GM12878 (cell line): ENCODE measurements at regions not wholly inside any gene's neighbourhood (a gene's known extent, or its start where the extent isn't known, plus 50 kb on each side); places are given as distances from the start of the nearest gene placed in this dataset.

Experiments used
- ATAC-seq: fragments of 200-7000 bp; cut with Tn5 transposase; 3 replicates; pipeline ENCODE4 v1.9.1; 2020; ENCODE audit warnings: mild to moderate bottlenecking, moderate library complexity
- BruUV-seq: library from RNA; stranded (reverse); fragments of 400-500 nt; replicated peaks from 2 replicates; lab custom pipeline; 2021; lab: Mats Ljungman, UMichigan
- CTCF ChIA-PET: fragments of 300-600 bp; sonication (Branson Sonifier 250); formaldehyde crosslinking; extraction: SDS; loops from one replicate; lab custom pipeline; 2021; ENCODE audit warnings: inconsistent platforms; lab: Yijun Ruan, JAX
- POLR2A ChIA-PET: fragments of 350-600 bp; formaldehyde crosslinking; extraction: SDS; loops from one replicate; lab custom pipeline; 2021; ENCODE audit warnings: inconsistent platforms; lab: Charles Lee
- RAD21 ChIA-PET: fragments of 300-600 bp; sonication (Branson Sonifier 250); formaldehyde crosslinking; loops from one replicate; lab custom pipeline; 2023; ENCODE audit warnings: antibody characterized with exemption; ENCODE audit not compliant: unreplicated experiment; lab: Charles Lee
- SMC1A ChIA-PET: fragments of 300-600 bp; sonication (Branson Sonifier 250); formaldehyde crosslinking; loops from one replicate; lab custom pipeline; 2023; ENCODE audit not compliant: unreplicated experiment, uncharacterized antibody; lab: Charles Lee
- DNase-seq: peaks from one replicate; pipeline ENCODE4 v3.0.0-alpha.2; 2011; ENCODE audit warnings: low read depth, low spot score
- FAIRE-seq: peaks from 3 replicates; lab custom pipeline; 2011; peaks lifted over from hg19 to GRCh38; lab: Jason Lieb, UNC
- H2AFZ ChIP-seq: 2 replicates; pipeline ENCODE4 v1.6.0; 2011; ENCODE audit warnings: low read depth, low read length, control low read depth; ENCODE audit not compliant: control insufficient read depth
- H3K27ac ChIP-seq: 2 replicates; pipeline ENCODE4 v1.5.1; 2011; ENCODE audit warnings: control low read depth; ENCODE audit not compliant: control insufficient read depth, insufficient read depth
- H3K27me3 ChIP-seq, 2 experiments: replicated peaks in 1 of 2; 2 replicates each; pipeline versions ENCODE4 v1.6.0 to v1.6.1; 2011; ENCODE audit warnings: low read length in 1 of 2; ENCODE audit not compliant: control insufficient read depth in 2 of 2, insufficient read depth in 2 of 2
- H3K36me3 ChIP-seq, 2 experiments: 2 replicates each; pipeline ENCODE4 v1.5.1; 2011; ENCODE audit warnings: low read length in 1 of 2; ENCODE audit not compliant: control insufficient read depth in 2 of 2, insufficient read depth in 2 of 2
- H3K4me1 ChIP-seq: 2 replicates; pipeline ENCODE4 v1.6.1; 2011; ENCODE audit warnings: mild to moderate bottlenecking, low read length, moderate library complexity, mixed read lengths; ENCODE audit not compliant: control insufficient read depth, insufficient read depth
- H3K4me2 ChIP-seq: 2 replicates; pipeline ENCODE4 v1.6.0; 2011; ENCODE audit warnings: control low read depth; ENCODE audit not compliant: control insufficient read depth, insufficient read depth
- H3K4me3 ChIP-seq: fragments of 200-600 bp; sonication (generic); 2 replicates; pipeline ENCODE4 v1.5.1; 2016
- H3K79me2 ChIP-seq: 2 replicates; pipeline ENCODE4 v1.6.0; 2011; ENCODE audit warnings: low read length; ENCODE audit not compliant: control insufficient read depth, insufficient read depth
- H3K9ac ChIP-seq: 2 replicates; pipeline ENCODE4 v1.8.0; 2011; ENCODE audit warnings: low read length, control low read depth, mixed read lengths; ENCODE audit not compliant: control insufficient read depth, insufficient read depth
- H3K9me3 ChIP-seq: replicated peaks from 3 replicates; pipeline ENCODE4 v1.5.1; 2011; ENCODE audit warnings: mild to moderate bottlenecking, low read length; ENCODE audit not compliant: control insufficient read depth, insufficient read depth
- H4K20me1 ChIP-seq: 2 replicates; pipeline ENCODE4 v1.6.0; 2011; ENCODE audit not compliant: control insufficient read depth, insufficient read depth
- BHLHE40 ChIP-seq, 2 experiments: fragments of 450-650 bp in 1 of 2; IDR thresholded peaks; 2 replicates each; pipeline ENCODE4 v1.6.1; 2011 to 2017; ENCODE audit warnings: low read depth in 2 of 2, borderline replicate concordance in 1 of 2, improper control_type of control experiment in 1 of 2, low read length in 1 of 2, mild to moderate bottlenecking in 1 of 2
- CBX3 ChIP-seq: fragments of 200-600 bp; sonication (generic); IDR thresholded peaks from 2 replicates; pipeline ENCODE4 v1.6.1; 2016; ENCODE audit warnings: low read depth, borderline replicate concordance
- EZH2 ChIP-seq: IDR thresholded peaks from 2 replicates; pipeline ENCODE4 v1.6.1; 2012; ENCODE audit warnings: low read depth, mild to moderate bottlenecking, control low read depth, inconsistent platforms, low read length, borderline replicate concordance; ENCODE audit not compliant: control insufficient read depth
- FOXK2 ChIP-seq: fragments of 450-650 bp; IDR thresholded peaks from 2 replicates; pipeline ENCODE4 v1.6.1; 2017; ENCODE audit warnings: mild to moderate bottlenecking, moderate library complexity
- IRF3 ChIP-seq: fragments of 450-650 bp; IDR thresholded peaks from 2 replicates; pipeline ENCODE4 v1.6.1; 2014; ENCODE audit warnings: mild to moderate bottlenecking
- MEF2A ChIP-seq: IDR thresholded peaks from 2 replicates; pipeline ENCODE4 v1.6.1; 2011; ENCODE audit warnings: low read depth, mild to moderate bottlenecking, low read length, moderate library complexity; ENCODE audit not compliant: insufficient read depth
- PML ChIP-seq: IDR thresholded peaks from 2 replicates; pipeline ENCODE4 v1.6.1; 2012; ENCODE audit warnings: low read length, inconsistent platforms
- POLR2AphosphoS5 ChIP-seq: IDR thresholded peaks from 2 replicates; pipeline ENCODE4 v1.6.1; 2011; ENCODE audit warnings: mild to moderate bottlenecking, low read length, inconsistent platforms
- SMARCA5 ChIP-seq: fragments of 450-650 bp; IDR thresholded peaks from 2 replicates; pipeline ENCODE4 v1.6.1; 2017; ENCODE audit warnings: mild to moderate bottlenecking
- WGBS: methylation state at CpG from one replicate; pipeline ENCODE4 v1.1.6; 2016; ENCODE audit warnings: low lambda C conversion rate; ENCODE audit not compliant: insufficient replicate concordance, insufficient coverage; ENCODE audit errors: missing lambda C conversion rate; 5-methylcytosine and 5-hydroxymethylcytosine counted together
- in situ Hi-C: fragments of 300-500 bp; cut with MboI; formaldehyde crosslinking; loops from 9 replicates; pipeline ENCODE4 v1.14.3; 2018; ENCODE audit warnings: mixed read lengths
- intact Hi-C: fragments of 100-400 bp; cut with micrococcal nuclease; formaldehyde crosslinking; loops from one replicate; pipeline ENCODE4 v1.14.2; 2022; ENCODE audit not compliant: unreplicated experiment

GRCh38 chr4:54959651-54960116, 165.7 kb downstream of the KDR start:
- 33% methylated on average over 3 of the region's 3 CpGs for WGBS

More at GRCh38 chr4:54959651-54960116, 165.7 kb downstream of the KDR start:
- no peak for DNase-seq
- Histone ChIP-seq H3K9me3 (no peaks in the 10 kb centered on the region), H4K20me1 (no peaks in the 10 kb centered on the region), H3K36me3 (no peaks in the 10 kb centered on the region), H3K9ac (no peak overlapping the region), H3K4me1 (no peaks in the 10 kb centered on the region), H2AFZ (no peak overlapping the region), H3K4me2 (no peak overlapping the region), H3K4me3 (no peak overlapping the region), H3K27me3 (no peaks in the 10 kb centered on the region), H3K27ac (no peak overlapping the region), H3K79me2 (no peaks in the 10 kb centered on the region)
- TF ChIP-seq SMARCA5 = no peak
- no peak for TF ChIP-seq IRF3
- TF ChIP-seq FOXK2 = no peak
- TF ChIP-seq BHLHE40 (IDR thresholded peaks at IDR 0.05; ENCODE audit: borderline replicate concordance in 1 of 2, low read depth in 2 of 2, low read length in 1 of 2) = no peak
- TF ChIP-seq EZH2 = no peak
- no peak for TF ChIP-seq POLR2AphosphoS5
- no peak for TF ChIP-seq MEF2A
- TF ChIP-seq CBX3 = no peak
- no peak for TF ChIP-seq PML
- ChIA-PET RAD21 (no interaction called here), SMC1A (interaction anchor here (0.8 to 0.9 kb wide), 2 partner anchors 17 to 298 kb away, joined by 3 read pairs; no protein-coding TSS in a partner anchor), POLR2A (no interaction called here), CTCF (interaction anchor here (2.6 kb wide), 1 partner anchor 11 kb away, joined by 9 read pairs; no protein-coding TSS in a partner anchor)
- ATAC-seq = no peak
- no peak for FAIRE-seq
- intact Hi-C loops = loop anchor here (2.0 to 5.0 kb wide), 2 partner anchors 282 to 637 kb away; no protein-coding TSS in a partner anchor
- no TSS peak for BruUV-seq
- in situ Hi-C loops = loop anchor here (10.0 kb wide), 3 partner anchors 275 to 635 kb away; no protein-coding TSS in a partner anchor
